Liver (tissue), 8 donors: ENCODE measurements at regions not wholly inside any gene's neighbourhood (a gene's known extent, or its start where the extent isn't known, plus 50 kb on each side); places are given as distances from the start of the nearest gene placed in this dataset.

ENCODE experiments used
- DNase-seq: peaks from one replicate; pipeline ENCODE4 v3.0.0-alpha.2; 2017; ENCODE audit warnings: low spot score
- H3K27ac ChIP-seq, 2 donors: one replicate each; pipeline ENCODE4 v1.7.0; 2013; ENCODE audit warnings: inconsistent platforms in 2 of 2, low read length in 2 of 2, control low read depth in 1 of 2, low read depth in 1 of 2, mild to moderate bottlenecking in 1 of 2
- H3K27me3 ChIP-seq, 4 donors: one replicate each; pipeline versions ENCODE4 v1.6.1 to v1.7.0; 2013; ENCODE audit warnings: low read length in 3 of 4, inconsistent platforms in 1 of 4, mild to moderate bottlenecking in 1 of 4, moderate library complexity in 1 of 4; ENCODE audit not compliant: control insufficient read depth in 4 of 4, insufficient read depth in 4 of 4
- H3K36me3 ChIP-seq, 4 donors: one replicate each; pipeline versions ENCODE4 v1.6.1 to v1.7.0; 2013; ENCODE audit warnings: low read length in 3 of 4, mild to moderate bottlenecking in 3 of 4, low read depth in 1 of 4, moderate library complexity in 1 of 4; ENCODE audit not compliant: control insufficient read depth in 4 of 4, insufficient read depth in 3 of 4
- H3K4me1 ChIP-seq, 4 donors: one replicate each; pipeline versions ENCODE4 v1.6.1 to v1.7.0; 2013; ENCODE audit warnings: low read length in 3 of 4, mild to moderate bottlenecking in 3 of 4, moderate library complexity in 1 of 4; ENCODE audit not compliant: control insufficient read depth in 4 of 4, insufficient read depth in 4 of 4
- H3K4me3 ChIP-seq, 3 donors: one replicate each; pipeline versions ENCODE4 v1.6.1 to v1.7.0; 2013; ENCODE audit warnings: low read length in 3 of 3, control low read depth in 1 of 3, low read depth in 1 of 3, mild to moderate bottlenecking in 1 of 3
- H3K9ac ChIP-seq, 2 donors: one replicate each; pipeline ENCODE4 v1.7.0; 2013; ENCODE audit warnings: low read length in 2 of 2, mild to moderate bottlenecking in 2 of 2, moderate library complexity in 2 of 2, control low read depth in 1 of 2, low read depth in 1 of 2
- H3K9me3 ChIP-seq, 4 donors: one replicate each; pipeline versions ENCODE4 v1.6.1 to v1.7.0; 2013; ENCODE audit warnings: low read length in 3 of 4; ENCODE audit not compliant: control insufficient read depth in 4 of 4
- CTCF ChIP-seq: fragments of 150-350 bp; IDR thresholded peaks from 2 replicates; pipeline ENCODE4 v1.5.1; 2017; ENCODE audit warnings: improper control_type of control experiment, low read depth, low read length; ENCODE audit not compliant: missing input control
- EGR1 ChIP-seq, 2 donors: IDR thresholded peaks; 2 replicates each; pipeline ENCODE4 v1.6.1; 2016 to 2018; ENCODE audit warnings: antibody characterized with exemption in 2 of 2, low read depth in 2 of 2
- FOXA1 ChIP-seq: IDR thresholded peaks from 2 replicates; pipeline ENCODE4 v1.6.1; 2016; ENCODE audit warnings: antibody characterized with exemption
- FOXA2 ChIP-seq: IDR thresholded peaks from 2 replicates; pipeline ENCODE4 v1.6.1; 2016; ENCODE audit warnings: antibody characterized with exemption
- HNF4A ChIP-seq, 2 donors: conservative IDR thresholded peaks; 2 replicates each; pipeline ENCODE4 v1.6.1; 2016; ENCODE audit warnings: antibody characterized with exemption in 2 of 2, mild to moderate bottlenecking in 2 of 2
- HNF4G ChIP-seq: IDR thresholded peaks from 2 replicates; pipeline ENCODE4 v1.6.1; 2016; ENCODE audit warnings: antibody characterized with exemption
- JUND ChIP-seq, 2 donors: IDR thresholded peaks; 2 replicates each; pipeline ENCODE4 v1.6.1; 2016; ENCODE audit warnings: antibody characterized with exemption in 2 of 2
- MAX ChIP-seq: IDR thresholded peaks from 2 replicates; pipeline ENCODE4 v1.6.1; 2016; ENCODE audit warnings: antibody characterized with exemption
- NR2F2 ChIP-seq: IDR thresholded peaks from 2 replicates; pipeline ENCODE4 v1.6.1; 2016; ENCODE audit warnings: antibody characterized with exemption
- RAD21 ChIP-seq, 2 donors: IDR thresholded peaks; 2 replicates each; pipeline ENCODE4 v1.6.1; 2016; ENCODE audit warnings: antibody characterized with exemption in 2 of 2, mild to moderate bottlenecking in 2 of 2
- TAF1 ChIP-seq: conservative IDR thresholded peaks from 2 replicates; pipeline ENCODE4 v1.6.1; 2016; ENCODE audit warnings: antibody characterized with exemption, mild to moderate bottlenecking
- YY1 ChIP-seq: IDR thresholded peaks from 2 replicates; pipeline ENCODE4 v1.6.1; 2016; ENCODE audit warnings: antibody characterized with exemption, mild to moderate bottlenecking
- WGBS: extraction: QIAGEN DNeasy Blood & Tissue Kit; methylation state at CpG from one replicate; pipeline ENCODE4 v1.1.7; 2013; 5-methylcytosine and 5-hydroxymethylcytosine counted together
- TF ChIP-seq, protein P1 (sequence below): IDR thresholded peaks from 2 replicates; pipeline ENCODE4 v1.6.1; 2016; ENCODE audit warnings: antibody characterized with exemption, mild to moderate bottlenecking
- TF ChIP-seq, protein P2 (sequence below): IDR thresholded peaks from 2 replicates; pipeline ENCODE4 v1.6.1; 2016; ENCODE audit warnings: antibody characterized with exemption
- TF ChIP-seq, protein P3 (sequence below): IDR thresholded peaks from 2 replicates; pipeline ENCODE4 v1.6.1; 2016; ENCODE audit warnings: antibody characterized with exemption
- donor health status: healthy.
- donor health status: healthy.
- donor health status: healthy.
- donor health status: healthy.
- donor health status: healthy.

DNA sequence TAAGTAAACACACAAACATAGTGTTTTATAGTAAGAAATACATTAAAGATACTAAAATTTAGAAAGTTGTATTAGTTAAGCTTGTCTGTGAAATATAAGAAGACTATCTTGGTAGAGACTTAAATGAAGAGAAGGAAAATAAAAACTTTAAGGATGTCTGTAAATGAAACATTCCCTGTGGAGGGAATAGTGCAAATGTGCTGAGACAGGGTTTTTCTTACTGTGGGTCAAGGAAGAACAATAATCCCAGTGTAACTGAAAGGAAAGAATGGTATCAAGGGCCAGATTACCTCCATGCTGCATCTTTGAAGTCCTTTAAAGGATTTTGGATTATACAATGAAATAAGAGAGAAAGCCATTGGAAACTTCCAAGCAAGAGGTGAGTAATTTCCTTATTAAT, 547.5 kb upstream of the PCDH15 start:
- TF ChIP-seq FOXA2, result no peak
- no peak for TF ChIP-seq JUND (IDR thresholded peaks at IDR 0.05)
- no peak for TF ChIP-seq HNF4A (conservative IDR thresholded peaks at IDR 0.05)
- no peak for TF ChIP-seq FOXA1
- TF ChIP-seq TAF1, result no peak
- no peak for TF ChIP-seq NR2F2
- TF ChIP-seq RAD21 (IDR thresholded peaks at IDR 0.05), result no peak
- no peak for TF ChIP-seq YY1
- TF ChIP-seq HNF4G, result no peak
- TF ChIP-seq, protein P1, sequence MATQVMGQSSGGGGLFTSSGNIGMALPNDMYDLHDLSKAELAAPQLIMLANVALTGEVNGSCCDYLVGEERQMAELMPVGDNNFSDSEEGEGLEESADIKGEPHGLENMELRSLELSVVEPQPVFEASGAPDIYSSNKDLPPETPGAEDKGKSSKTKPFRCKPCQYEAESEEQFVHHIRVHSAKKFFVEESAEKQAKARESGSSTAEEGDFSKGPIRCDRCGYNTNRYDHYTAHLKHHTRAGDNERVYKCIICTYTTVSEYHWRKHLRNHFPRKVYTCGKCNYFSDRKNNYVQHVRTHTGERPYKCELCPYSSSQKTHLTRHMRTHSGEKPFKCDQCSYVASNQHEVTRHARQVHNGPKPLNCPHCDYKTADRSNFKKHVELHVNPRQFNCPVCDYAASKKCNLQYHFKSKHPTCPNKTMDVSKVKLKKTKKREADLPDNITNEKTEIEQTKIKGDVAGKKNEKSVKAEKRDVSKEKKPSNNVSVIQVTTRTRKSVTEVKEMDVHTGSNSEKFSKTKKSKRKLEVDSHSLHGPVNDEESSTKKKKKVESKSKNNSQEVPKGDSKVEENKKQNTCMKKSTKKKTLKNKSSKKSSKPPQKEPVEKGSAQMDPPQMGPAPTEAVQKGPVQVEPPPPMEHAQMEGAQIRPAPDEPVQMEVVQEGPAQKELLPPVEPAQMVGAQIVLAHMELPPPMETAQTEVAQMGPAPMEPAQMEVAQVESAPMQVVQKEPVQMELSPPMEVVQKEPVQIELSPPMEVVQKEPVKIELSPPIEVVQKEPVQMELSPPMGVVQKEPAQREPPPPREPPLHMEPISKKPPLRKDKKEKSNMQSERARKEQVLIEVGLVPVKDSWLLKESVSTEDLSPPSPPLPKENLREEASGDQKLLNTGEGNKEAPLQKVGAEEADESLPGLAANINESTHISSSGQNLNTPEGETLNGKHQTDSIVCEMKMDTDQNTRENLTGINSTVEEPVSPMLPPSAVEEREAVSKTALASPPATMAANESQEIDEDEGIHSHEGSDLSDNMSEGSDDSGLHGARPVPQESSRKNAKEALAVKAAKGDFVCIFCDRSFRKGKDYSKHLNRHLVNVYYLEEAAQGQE, result no peak
- TF ChIP-seq, protein P2, sequence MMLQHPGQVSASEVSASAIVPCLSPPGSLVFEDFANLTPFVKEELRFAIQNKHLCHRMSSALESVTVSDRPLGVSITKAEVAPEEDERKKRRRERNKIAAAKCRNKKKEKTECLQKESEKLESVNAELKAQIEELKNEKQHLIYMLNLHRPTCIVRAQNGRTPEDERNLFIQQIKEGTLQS, result no peak
- Histone ChIP-seq H3K9ac (no peak overlapping the region), H3K9me3 (no peaks in the 10 kb centered on the region), H3K27ac (no peak overlapping the region), H3K27me3 (no peaks in the 10 kb centered on the region), H3K4me3 (no peak overlapping the region), H3K4me1 (no peaks in the 10 kb centered on the region), H3K36me3 (no peaks in the 10 kb centered on the region)
- DNase-seq, result no peak

GRCh38 chr10:55330486-55330885, 529.5 kb upstream of the PCDH15 start:
- Histone ChIP-seq H3K4me1 (no peaks in the 10 kb centered on the region), H3K27me3 (no peaks in the 10 kb centered on the region), H3K27ac (no peak overlapping the region), H3K4me3 (no peak overlapping the region), H3K36me3 (no peaks in the 10 kb centered on the region), H3K9me3 (no peaks in the 10 kb centered on the region), H3K9ac (no peak overlapping the region)
- 44% methylated on average over 1 of the region's 1 CpG for WGBS
- TF ChIP-seq TAF1 (no peak), EGR1 (IDR thresholded peaks at IDR 0.05; ENCODE audit: low read depth in 2 of 2) (no peak), FOXA2 (no peak), JUND (IDR thresholded peaks at IDR 0.05) (no peak)
- no peak for DNase-seq

- Histone ChIP-seq H3K36me3 (no peaks in the 10 kb centered on the region), H3K27me3 (no peaks in the 10 kb centered on the region), H3K9ac (no peak overlapping the region), H3K9me3 (no peaks in the 10 kb centered on the region), H3K27ac (no peak overlapping the region), H3K4me3 (no peak overlapping the region), H3K4me1 (no peaks in the 10 kb centered on the region)
- DNase-seq, result no peak
- TF ChIP-seq, protein P1, result no peak
- no peak for TF ChIP-seq MAX
- TF ChIP-seq CTCF, result no peak
- no peak for TF ChIP-seq FOXA2
- no peak for TF ChIP-seq JUND (IDR thresholded peaks at IDR 0.05)
- TF ChIP-seq, protein P3, sequence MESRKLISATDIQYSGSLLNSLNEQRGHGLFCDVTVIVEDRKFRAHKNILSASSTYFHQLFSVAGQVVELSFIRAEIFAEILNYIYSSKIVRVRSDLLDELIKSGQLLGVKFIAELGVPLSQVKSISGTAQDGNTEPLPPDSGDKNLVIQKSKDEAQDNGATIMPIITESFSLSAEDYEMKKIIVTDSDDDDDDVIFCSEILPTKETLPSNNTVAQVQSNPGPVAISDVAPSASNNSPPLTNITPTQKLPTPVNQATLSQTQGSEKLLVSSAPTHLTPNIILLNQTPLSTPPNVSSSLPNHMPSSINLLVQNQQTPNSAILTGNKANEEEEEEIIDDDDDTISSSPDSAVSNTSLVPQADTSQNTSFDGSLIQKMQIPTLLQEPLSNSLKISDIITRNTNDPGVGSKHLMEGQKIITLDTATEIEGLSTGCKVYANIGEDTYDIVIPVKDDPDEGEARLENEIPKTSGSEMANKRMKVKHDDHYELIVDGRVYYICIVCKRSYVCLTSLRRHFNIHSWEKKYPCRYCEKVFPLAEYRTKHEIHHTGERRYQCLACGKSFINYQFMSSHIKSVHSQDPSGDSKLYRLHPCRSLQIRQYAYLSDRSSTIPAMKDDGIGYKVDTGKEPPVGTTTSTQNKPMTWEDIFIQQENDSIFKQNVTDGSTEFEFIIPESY, result no peak
- no peak for TF ChIP-seq FOXA1
- TF ChIP-seq HNF4G, result no peak
Measured at GRCh38 chr10:55329796-55330195, 528.8 kb upstream of the PCDH15 start.
